Transverse colon (tissue), 4 donors: ENCODE measurements at regions not wholly inside any gene's neighbourhood (a gene's known extent, or its start where the extent isn't known, plus 50 kb on each side); places are given as distances from the start of the nearest gene placed in this dataset.

Experiments
- CTCF ChIP-seq, 5 experiments: fragments of 200-600 bp in 3 of 5; fragments of 450-650 bp in 2 of 5; sonication (generic) in 3 of 5; IDR thresholded peaks; 1 replicate in 2 of 5; 2 replicates in 3 of 5; pipeline ENCODE4 v1.5.1; 2016 to 2017; ENCODE audit warnings: antibody characterized with exemption in 5 of 5, inconsistent platforms in 3 of 5, mild to moderate bottlenecking in 2 of 5, moderate library complexity in 1 of 5
- EP300 ChIP-seq: sonication (generic); formaldehyde crosslinking; IDR thresholded peaks from one replicate; pipeline ENCODE4 v1.6.1; 2017; ENCODE audit warnings: antibody characterized with exemption, low read depth
- POLR2A ChIP-seq: fragments of 450-650 bp; IDR thresholded peaks from one replicate; pipeline ENCODE4 v1.6.1; 2016; ENCODE audit warnings: antibody characterized with exemption, mild to moderate bottlenecking, moderate library complexity
- POLR2AphosphoS5 ChIP-seq, 3 donors: sonication (generic); formaldehyde crosslinking; IDR thresholded peaks; one replicate each; pipeline ENCODE4 v1.6.1; 2016; ENCODE audit warnings: antibody characterized with exemption in 3 of 3

- no peak for TF ChIP-seq CTCF (IDR thresholded peaks at IDR 0.05)
- TF ChIP-seq POLR2AphosphoS5 (IDR thresholded peaks at IDR 0.05): no peak
- TF ChIP-seq POLR2A: no peak
- no peak for TF ChIP-seq EP300
Measured at GRCh38 chr17:71821511-71821910, 299.3 kb upstream of the SOX9 start.
